ENCODE measurements at regions not wholly inside any gene's neighbourhood (a gene's known extent, or its start where the extent isn't known, plus 50 kb on each side); places are given as distances from the start of the nearest gene placed in this dataset.

DNA sequence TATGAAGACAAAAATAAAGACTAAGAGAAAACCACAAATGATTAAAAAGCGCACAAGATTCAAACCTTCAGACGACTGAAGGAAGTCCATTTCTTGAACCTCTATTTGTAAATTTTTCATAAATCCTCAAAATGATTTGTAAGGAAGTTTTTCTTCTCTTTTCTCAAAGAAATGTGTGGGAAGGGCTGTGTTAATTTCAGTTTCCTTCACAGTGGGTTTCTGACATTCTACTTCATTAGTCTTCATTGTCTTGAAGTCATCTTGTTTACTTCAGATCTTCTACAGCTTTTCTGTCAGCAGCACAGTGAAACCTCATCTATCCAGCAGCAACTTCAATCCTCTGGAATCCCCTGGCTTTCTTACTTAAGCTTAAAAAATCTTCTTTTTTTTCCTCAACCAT, 87.6 kb upstream of the MYLIP start:
- TF ChIP-seq EZH2 (IDR thresholded peaks at IDR 0.05; ENCODE audit: insufficient read depth, poor library complexity, severe bottlenecking) (no peak), EZH2phosphoT487 (IDR thresholded peaks at IDR 0.05; ENCODE audit: insufficient read depth, low read depth) (no peak)

Data from GM23248 (cell line).